Astrocyte (in vitro differentiated cells and primary cell): ENCODE measurements at regions not wholly inside any gene's neighbourhood (a gene's known extent, or its start where the extent isn't known, plus 50 kb on each side); places are given as distances from the start of the nearest gene placed in this dataset.

Experiments used
- DNase-seq: peaks from one replicate; pipeline ENCODE4 v3.0.0-alpha.2; 2010; ENCODE audit warnings: low read depth
- FAIRE-seq: peaks from 2 replicates; lab custom pipeline; 2011; peaks lifted over from hg19 to GRCh38; lab: Jason Lieb, UNC
- H2AFZ ChIP-seq: 2 replicates; pipeline ENCODE4 v1.6.0; 2012; ENCODE audit warnings: low read depth, low read length, inconsistent platforms
- H3K27ac ChIP-seq: 2 replicates; pipeline ENCODE4 v1.5.1; 2011; ENCODE audit warnings: low read depth, low read length, inconsistent platforms
- H3K27me3 ChIP-seq: 2 replicates; pipeline ENCODE4 v1.6.0; 2011; ENCODE audit warnings: low read length, inconsistent platforms; ENCODE audit not compliant: insufficient read depth
- H3K36me3 ChIP-seq: 2 replicates; pipeline ENCODE4 v1.5.1; 2011; ENCODE audit warnings: low read length, inconsistent platforms; ENCODE audit not compliant: insufficient read depth
- H3K4me1 ChIP-seq: 2 replicates; pipeline ENCODE4 v1.5.1; 2011; ENCODE audit warnings: low read length, inconsistent platforms; ENCODE audit not compliant: insufficient read depth
- H3K4me2 ChIP-seq: 2 replicates; pipeline ENCODE4 v1.6.0; 2012; ENCODE audit warnings: low read length, inconsistent platforms
- H3K4me3 ChIP-seq: 2 replicates; pipeline ENCODE4 v1.5.1; 2011; ENCODE audit warnings: low read depth, mild to moderate bottlenecking, low read length, inconsistent platforms; ENCODE audit not compliant: insufficient read depth
- H3K79me2 ChIP-seq: 2 replicates; pipeline ENCODE4 v1.6.0; 2012; ENCODE audit warnings: mild to moderate bottlenecking, low read length, inconsistent platforms; ENCODE audit not compliant: insufficient read depth
- H3K9ac ChIP-seq: 2 replicates; pipeline ENCODE4 v1.6.0; 2012; ENCODE audit warnings: mild to moderate bottlenecking, low read length, inconsistent platforms
- H3K9me3 ChIP-seq: 2 replicates; pipeline ENCODE4 v1.5.1; 2012; ENCODE audit warnings: low read depth, mild to moderate bottlenecking, low read length, inconsistent platforms; ENCODE audit not compliant: insufficient read depth
- H4K20me1 ChIP-seq: 2 replicates; pipeline ENCODE4 v1.6.0; 2012; ENCODE audit warnings: low read length, inconsistent platforms; ENCODE audit not compliant: insufficient read depth
- H3K27ac Mint-ChIP-seq: one replicate; pipeline ENCODE4 v1.8.0; 2021; ENCODE audit warnings: mild to moderate bottlenecking, mixed read lengths; ENCODE audit not compliant: unreplicated experiment
- H3K27me3 Mint-ChIP-seq: one replicate; pipeline ENCODE4 v1.8.0; 2021; ENCODE audit warnings: low read depth, mixed read lengths; ENCODE audit not compliant: unreplicated experiment
- H3K36me3 Mint-ChIP-seq: one replicate; pipeline ENCODE4 v1.8.0; 2021; ENCODE audit warnings: low read depth, mixed read lengths; ENCODE audit not compliant: unreplicated experiment
- H3K4me1 Mint-ChIP-seq: one replicate; pipeline ENCODE4 v1.8.0; 2021; ENCODE audit warnings: low read depth, mixed read lengths; ENCODE audit not compliant: unreplicated experiment
- H3K4me3 Mint-ChIP-seq: one replicate; pipeline ENCODE4 v1.8.0; 2021; ENCODE audit warnings: mild to moderate bottlenecking, moderate library complexity, mixed read lengths; ENCODE audit not compliant: unreplicated experiment
- H3K9me3 Mint-ChIP-seq: one replicate; pipeline ENCODE4 v1.8.0; 2021; ENCODE audit warnings: mild to moderate bottlenecking, mixed read lengths; ENCODE audit not compliant: unreplicated experiment
- CTCF ChIP-seq: IDR thresholded peaks from 2 replicates; pipeline ENCODE4 v1.5.1; 2011; ENCODE audit warnings: low read depth, mild to moderate bottlenecking, inconsistent platforms, low read length, moderate library complexity; ENCODE audit not compliant: insufficient read depth
- EZH2 ChIP-seq: IDR thresholded peaks from 2 replicates; pipeline ENCODE4 v1.6.1; 2012; ENCODE audit warnings: mild to moderate bottlenecking, low read length, inconsistent platforms; ENCODE audit not compliant: insufficient read depth

- Mint-ChIP-seq H3K9me3 (peaks cover 7% of the 10 kb centered on the region), H3K27me3 (peaks cover 4% of the 10 kb centered on the region)
- H3K27me3 ChIP-seq: no peaks in the 10 kb centered on the region
Measured at GRCh38 chr6:84344005-84344404, 116.6 kb upstream of the CEP162 start.

GRCh38 chr6:84340422-84340821, 113.0 kb upstream of the CEP162 start:
- Mint-ChIP-seq H3K27me3 (no peaks in the 10 kb centered on the region), H3K4me1 (no peaks in the 10 kb centered on the region), H3K27ac (no peak overlapping the region), H3K36me3 (peaks cover 2% of the 10 kb centered on the region), H3K9me3 (peaks cover 7% of the 10 kb centered on the region), H3K4me3 (no peak overlapping the region)
- Histone ChIP-seq H2AFZ (no peak overlapping the region), H3K4me2 (no peak overlapping the region), H3K36me3 (no peaks in the 10 kb centered on the region), H3K4me3 (no peak overlapping the region), H3K9ac (no peak overlapping the region), H3K27ac (no peak overlapping the region), H3K4me1 (no peaks in the 10 kb centered on the region), H3K9me3 (no peaks in the 10 kb centered on the region), H3K79me2 (no peaks in the 10 kb centered on the region), H3K27me3 (no peaks in the 10 kb centered on the region), H4K20me1 (no peaks in the 10 kb centered on the region)
- DNase-seq (no peak), FAIRE-seq (no peak)
- no peak for TF ChIP-seq CTCF
- no peak for TF ChIP-seq EZH2

More at GRCh38 chr6:84344005-84344404, 116.6 kb upstream of the CEP162 start:
- H3K9ac ChIP-seq: no peak overlapping the region
- no peak for DNase-seq
- Mint-ChIP-seq H3K36me3 (peaks cover 2% of the 10 kb centered on the region), H3K4me1 (no peaks in the 10 kb centered on the region), H3K4me3 (no peak overlapping the region), H3K27ac (no peak overlapping the region)
- H4K20me1 ChIP-seq: no peaks in the 10 kb centered on the region
- no peak overlapping the region for H3K4me3 ChIP-seq
- H3K4me2 ChIP-seq: no peak overlapping the region
- H3K4me1 ChIP-seq: no peaks in the 10 kb centered on the region
- H2AFZ ChIP-seq: no peak overlapping the region
- H3K79me2 ChIP-seq: no peaks in the 10 kb centered on the region
- TF ChIP-seq CTCF (no peak), EZH2 (no peak)
- no peaks in the 10 kb centered on the region for H3K36me3 ChIP-seq
- no peak for FAIRE-seq
- no peaks in the 10 kb centered on the region for H3K9me3 ChIP-seq
- H3K27ac ChIP-seq: no peak overlapping the region

- TF ChIP-seq CTCF (no peak), EZH2 (no peak)
- Histone ChIP-seq H3K4me1 (no peaks in the 10 kb centered on the region), H3K4me3 (no peak overlapping the region), H3K27ac (no peak overlapping the region), H3K9ac (no peak overlapping the region), H3K79me2 (no peaks in the 10 kb centered on the region), H2AFZ (no peak overlapping the region), H3K36me3 (no peaks in the 10 kb centered on the region), H3K4me2 (no peak overlapping the region), H4K20me1 (no peaks in the 10 kb centered on the region), H3K27me3 (no peaks in the 10 kb centered on the region), H3K9me3 (no peaks in the 10 kb centered on the region)
- FAIRE-seq (no peak), DNase-seq (no peak)
- Mint-ChIP-seq H3K4me1 (no peaks in the 10 kb centered on the region), H3K9me3 (no peaks in the 10 kb centered on the region), H3K27me3 (no peaks in the 10 kb centered on the region), H3K27ac (no peak overlapping the region), H3K36me3 (no peaks in the 10 kb centered on the region), H3K4me3 (no peak overlapping the region)
Measured at GRCh38 chr6:84333842-84334241, 106.4 kb upstream of the CEP162 start.
